HepG2 (cell line): ENCODE measurements at regions not wholly inside any gene's neighbourhood (a gene's known extent, or its start where the extent isn't known, plus 50 kb on each side); places are given as distances from the start of the nearest gene placed in this dataset.

ENCODE experiments used
- ATF1 ChIP-seq: IDR thresholded peaks from 2 replicates; pipeline ENCODE4 v1.6.1; 2016; ENCODE audit warnings: mild to moderate bottlenecking, control low read depth
- ATRX ChIP-seq: sonication (generic); formaldehyde crosslinking; IDR thresholded peaks from 2 replicates; pipeline ENCODE4 v1.4.0; 2020; ENCODE audit warnings: missing genetic modification reagents, borderline replicate concordance
- CBX5 ChIP-seq: sonication (generic); formaldehyde crosslinking; IDR thresholded peaks from 2 replicates; pipeline ENCODE4 v1.4.0; 2020; ENCODE audit warnings: missing genetic modification reagents, borderline replicate concordance
- FOSL2 ChIP-seq: sonication (generic); formaldehyde crosslinking; IDR thresholded peaks from 2 replicates; pipeline ENCODE4 v1.4.0; 2020; ENCODE audit warnings: missing genetic modification reagents
- KDM5A ChIP-seq: fragments of 200-600 bp; sonication (generic); IDR thresholded peaks from 2 replicates; pipeline ENCODE4 v1.7.0; 2018; ENCODE audit warnings: antibody characterized with exemption, mild to moderate bottlenecking, low read length, borderline replicate concordance
- KLF16 ChIP-seq, 2 experiments: sonication (generic) in 1 of 2; formaldehyde crosslinking in 1 of 2; IDR thresholded peaks; 2 replicates each; pipeline versions ENCODE4 v1.6.1 to v1.8.0; 2016 to 2023; ENCODE audit warnings: missing genetic modification reagents in 2 of 2, missing compliant biosample characterization in 1 of 2
- PCBP1 ChIP-seq: fragments of 200-400 bp; formaldehyde crosslinking; IDR thresholded peaks from 2 replicates; pipeline ENCODE4 v1.6.1; 2017; ENCODE audit warnings: mild to moderate bottlenecking, low read depth, low read length, borderline replicate concordance
- RXRB ChIP-seq: IDR thresholded peaks from 2 replicates; pipeline ENCODE4 v1.6.1; 2016; ENCODE audit warnings: borderline replicate concordance, missing genetic modification reagents, missing compliant biosample characterization
- SALL2 ChIP-seq: sonication (generic); formaldehyde crosslinking; IDR thresholded peaks from 2 replicates; pipeline ENCODE4 v1.8.1; 2023; ENCODE audit warnings: mild to moderate bottlenecking, missing genetic modification reagents, inconsistent platforms
- SIN3A ChIP-seq: IDR thresholded peaks from 2 replicates; pipeline ENCODE4 v1.6.1; 2011; ENCODE audit warnings: low read depth, mild to moderate bottlenecking, control low read depth, low read length, borderline replicate concordance
- SP140L ChIP-seq: sonication (generic); formaldehyde crosslinking; IDR thresholded peaks from 2 replicates; pipeline ENCODE4 v1.4.0; 2020; ENCODE audit warnings: missing genetic modification reagents, borderline replicate concordance
- SSRP1 ChIP-seq: IDR thresholded peaks from 2 replicates; pipeline ENCODE4 v1.6.1; 2016; ENCODE audit warnings: control low read depth
- TAF1 ChIP-seq: sonication (generic); formaldehyde crosslinking; IDR thresholded peaks from 2 replicates; pipeline ENCODE4 v1.4.0; 2020; ENCODE audit warnings: missing genetic modification reagents
- ZFP36L1 ChIP-seq: sonication (generic); formaldehyde crosslinking; IDR thresholded peaks from 2 replicates; pipeline ENCODE4 v1.8.0; 2022; ENCODE audit warnings: mild to moderate bottlenecking, missing genetic modification reagents, moderate library complexity
- ZNF343 ChIP-seq: sonication (generic); formaldehyde crosslinking; IDR thresholded peaks from 2 replicates; pipeline ENCODE4 v1.4.0; 2020; ENCODE audit warnings: mild to moderate bottlenecking, missing genetic modification reagents
- ZNF570 ChIP-seq: sonication (generic); formaldehyde crosslinking; IDR thresholded peaks from 2 replicates; pipeline ENCODE4 v1.4.0; 2020; ENCODE audit warnings: mild to moderate bottlenecking, missing genetic modification reagents, borderline replicate concordance
- ZNF616 ChIP-seq: sonication (generic); formaldehyde crosslinking; IDR thresholded peaks from 2 replicates; pipeline ENCODE4 v1.5.0; 2020; ENCODE audit warnings: low read depth, mild to moderate bottlenecking, missing genetic modification reagents
- ZNF7 ChIP-seq: IDR thresholded peaks from 2 replicates; pipeline ENCODE4 v1.6.1; 2016; ENCODE audit warnings: missing biosample characterization, missing genetic modification reagents
- TF ChIP-seq, protein P1 (sequence below): sonication (generic); formaldehyde crosslinking; IDR thresholded peaks from 2 replicates; pipeline ENCODE4 v1.4.0; 2020; ENCODE audit warnings: missing genetic modification reagents
- TF ChIP-seq, protein P2 (sequence below): sonication (generic); formaldehyde crosslinking; IDR thresholded peaks from 2 replicates; pipeline ENCODE4 v1.4.0; 2020; ENCODE audit warnings: missing genetic modification reagents, borderline replicate concordance
- TF ChIP-seq, protein P3 (sequence below): sonication (generic); formaldehyde crosslinking; IDR thresholded peaks from 2 replicates; pipeline ENCODE4 v1.4.0; 2020; ENCODE audit warnings: low read depth, mild to moderate bottlenecking, missing genetic modification reagents
- TF ChIP-seq, protein P4 (sequence below): IDR thresholded peaks from 2 replicates; pipeline ENCODE4 v1.6.1; 2016; ENCODE audit warnings: control low read depth
- TF ChIP-seq, protein P5 (sequence below): sonication (generic); formaldehyde crosslinking; IDR thresholded peaks from 2 replicates; pipeline ENCODE4 v1.8.0; 2022; ENCODE audit warnings: missing genetic modification reagents, low read depth, mild to moderate bottlenecking, borderline replicate concordance
- TF ChIP-seq, protein P6 (sequence below): sonication (generic); formaldehyde crosslinking; IDR thresholded peaks from 2 replicates; pipeline ENCODE4 v1.4.0; 2020; ENCODE audit warnings: missing genetic modification reagents
- TF ChIP-seq, protein P7 (sequence below): sonication (generic); formaldehyde crosslinking; IDR thresholded peaks from 2 replicates; pipeline ENCODE4 v1.8.1; 2023; ENCODE audit warnings: mild to moderate bottlenecking, missing genetic modification reagents

DNA sequence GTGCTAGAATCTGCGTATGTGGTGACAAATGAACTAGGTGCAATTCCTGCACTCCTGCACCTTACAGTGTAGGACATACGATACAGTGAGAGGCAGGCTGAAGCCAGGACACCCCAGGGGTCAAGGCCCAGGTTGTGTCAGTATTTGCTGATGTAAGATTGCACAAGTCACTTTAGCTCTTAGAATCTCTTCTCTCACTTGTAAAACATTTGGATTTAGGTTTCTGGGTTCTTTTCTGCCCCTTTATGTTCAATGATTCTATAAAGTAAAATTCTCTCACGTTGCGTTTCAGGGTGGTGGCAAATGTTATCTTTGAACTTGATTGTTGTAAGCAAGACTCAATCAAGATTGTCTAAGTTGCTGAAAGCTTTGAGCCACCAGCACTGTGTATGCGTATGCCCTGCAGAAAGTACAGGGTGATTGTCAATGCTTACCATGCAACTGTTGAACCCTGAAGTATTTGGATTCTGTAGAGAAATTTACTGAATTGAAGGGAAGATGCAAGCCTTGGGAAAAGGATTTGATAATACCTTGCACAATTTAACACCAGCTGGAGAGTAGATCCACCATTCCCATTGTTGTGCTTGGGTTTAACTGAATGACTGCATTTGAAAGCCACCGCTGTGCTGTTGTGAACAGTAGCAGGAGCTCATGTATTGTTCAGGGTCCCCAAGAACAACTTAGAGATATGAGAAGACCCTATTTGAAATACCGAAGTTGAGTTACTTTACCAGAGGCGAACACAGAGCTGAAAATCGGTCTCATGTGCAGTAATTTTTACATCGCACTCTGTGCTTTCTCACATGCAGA, 106.1 kb upstream of the CITED2 start (continued):
- TF ChIP-seq, protein P1, sequence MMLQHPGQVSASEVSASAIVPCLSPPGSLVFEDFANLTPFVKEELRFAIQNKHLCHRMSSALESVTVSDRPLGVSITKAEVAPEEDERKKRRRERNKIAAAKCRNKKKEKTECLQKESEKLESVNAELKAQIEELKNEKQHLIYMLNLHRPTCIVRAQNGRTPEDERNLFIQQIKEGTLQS (CRISPR knock-in tag): peak; percentile 85
- no peak; the same call in 1 of the 2 replicates for TF ChIP-seq SSRP1 (CRISPR knock-in tag)
- TF ChIP-seq, protein P2, sequence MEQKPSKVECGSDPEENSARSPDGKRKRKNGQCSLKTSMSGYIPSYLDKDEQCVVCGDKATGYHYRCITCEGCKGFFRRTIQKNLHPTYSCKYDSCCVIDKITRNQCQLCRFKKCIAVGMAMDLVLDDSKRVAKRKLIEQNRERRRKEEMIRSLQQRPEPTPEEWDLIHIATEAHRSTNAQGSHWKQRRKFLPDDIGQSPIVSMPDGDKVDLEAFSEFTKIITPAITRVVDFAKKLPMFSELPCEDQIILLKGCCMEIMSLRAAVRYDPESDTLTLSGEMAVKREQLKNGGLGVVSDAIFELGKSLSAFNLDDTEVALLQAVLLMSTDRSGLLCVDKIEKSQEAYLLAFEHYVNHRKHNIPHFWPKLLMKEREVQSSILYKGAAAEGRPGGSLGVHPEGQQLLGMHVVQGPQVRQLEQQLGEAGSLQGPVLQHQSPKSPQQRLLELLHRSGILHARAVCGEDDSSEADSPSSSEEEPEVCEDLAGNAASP (CRISPR knock-in tag): peak; percentile 96
- TF ChIP-seq, protein P3, sequence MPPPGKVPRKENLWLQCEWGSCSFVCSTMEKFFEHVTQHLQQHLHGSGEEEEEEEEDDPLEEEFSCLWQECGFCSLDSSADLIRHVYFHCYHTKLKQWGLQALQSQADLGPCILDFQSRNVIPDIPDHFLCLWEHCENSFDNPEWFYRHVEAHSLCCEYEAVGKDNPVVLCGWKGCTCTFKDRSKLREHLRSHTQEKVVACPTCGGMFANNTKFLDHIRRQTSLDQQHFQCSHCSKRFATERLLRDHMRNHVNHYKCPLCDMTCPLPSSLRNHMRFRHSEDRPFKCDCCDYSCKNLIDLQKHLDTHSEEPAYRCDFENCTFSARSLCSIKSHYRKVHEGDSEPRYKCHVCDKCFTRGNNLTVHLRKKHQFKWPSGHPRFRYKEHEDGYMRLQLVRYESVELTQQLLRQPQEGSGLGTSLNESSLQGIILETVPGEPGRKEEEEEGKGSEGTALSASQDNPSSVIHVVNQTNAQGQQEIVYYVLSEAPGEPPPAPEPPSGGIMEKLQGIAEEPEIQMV (CRISPR knock-in tag): no peak
- peak; percentile 98 for TF ChIP-seq ZNF7 (CRISPR knock-in tag)
- TF ChIP-seq, protein P4, sequence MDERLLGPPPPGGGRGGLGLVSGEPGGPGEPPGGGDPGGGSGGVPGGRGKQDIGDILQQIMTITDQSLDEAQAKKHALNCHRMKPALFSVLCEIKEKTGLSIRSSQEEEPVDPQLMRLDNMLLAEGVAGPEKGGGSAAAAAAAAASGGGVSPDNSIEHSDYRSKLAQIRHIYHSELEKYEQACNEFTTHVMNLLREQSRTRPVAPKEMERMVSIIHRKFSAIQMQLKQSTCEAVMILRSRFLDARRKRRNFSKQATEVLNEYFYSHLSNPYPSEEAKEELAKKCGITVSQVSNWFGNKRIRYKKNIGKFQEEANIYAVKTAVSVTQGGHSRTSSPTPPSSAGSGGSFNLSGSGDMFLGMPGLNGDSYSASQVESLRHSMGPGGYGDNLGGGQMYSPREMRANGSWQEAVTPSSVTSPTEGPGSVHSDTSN: no peak
- no peak for TF ChIP-seq ZNF343 (CRISPR knock-in tag)
- TF ChIP-seq SP140L (CRISPR knock-in tag): peak; percentile 91; the same call in 1 of the 2 replicates
- TF ChIP-seq TAF1: no peak
- peak; percentile 87 for TF ChIP-seq FOSL2 (CRISPR knock-in tag)
- TF ChIP-seq, protein P5, sequence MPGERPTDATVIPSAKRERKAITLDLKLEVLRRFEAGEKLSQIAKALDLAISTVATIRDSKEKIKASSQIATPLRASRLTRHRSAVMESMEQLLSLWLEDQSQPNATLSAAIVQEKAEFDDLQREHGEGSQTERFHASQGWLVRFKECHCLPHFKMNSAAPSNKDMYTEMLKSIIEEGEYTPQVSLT: no peak
- no peak for TF ChIP-seq ZNF570 (CRISPR knock-in tag)
- TF ChIP-seq RXRB (CRISPR knock-in tag): peak; percentile 94
- TF ChIP-seq KLF16 (CRISPR knock-in tag; IDR thresholded peaks at IDR 0.05): peak in 1 of 2 experiments; percentile 87; a peak in 2 of 4 replicates
- no peak for TF ChIP-seq PCBP1
- TF ChIP-seq ATRX (CRISPR knock-in tag): no peak
- no peak for TF ChIP-seq KDM5A
- TF ChIP-seq ZNF616: no peak
- peak; percentile 95; the same call in 1 of the 2 replicates for TF ChIP-seq CBX5 (CRISPR knock-in tag)
- 0 out of 2 replicates have a peak, but pooled peaks have one; percentile 59 for TF ChIP-seq ATF1 (CRISPR knock-in tag)
- TF ChIP-seq, protein P6, sequence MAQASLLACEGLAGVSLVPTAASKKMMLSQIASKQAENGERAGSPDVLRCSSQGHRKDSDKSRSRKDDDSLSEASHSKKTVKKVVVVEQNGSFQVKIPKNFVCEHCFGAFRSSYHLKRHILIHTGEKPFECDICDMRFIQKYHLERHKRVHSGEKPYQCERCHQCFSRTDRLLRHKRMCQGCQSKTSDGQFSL (CRISPR knock-in tag): no peak
- peak; percentile 86 for TF ChIP-seq ZFP36L1 (CRISPR knock-in tag)
- no peak for TF ChIP-seq SIN3A
- TF ChIP-seq, protein P7, sequence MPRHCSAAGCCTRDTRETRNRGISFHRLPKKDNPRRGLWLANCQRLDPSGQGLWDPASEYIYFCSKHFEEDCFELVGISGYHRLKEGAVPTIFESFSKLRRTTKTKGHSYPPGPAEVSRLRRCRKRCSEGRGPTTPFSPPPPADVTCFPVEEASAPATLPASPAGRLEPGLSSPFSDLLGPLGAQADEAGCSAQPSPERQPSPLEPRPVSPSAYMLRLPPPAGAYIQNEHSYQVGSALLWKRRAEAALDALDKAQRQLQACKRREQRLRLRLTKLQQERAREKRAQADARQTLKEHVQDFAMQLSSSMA (CRISPR knock-in tag): no peak
- peak; percentile 80 for TF ChIP-seq SALL2
